ENCODE measurements at regions not wholly inside any gene's neighbourhood (a gene's known extent, or its start where the extent isn't known, plus 50 kb on each side); places are given as distances from the start of the nearest gene placed in this dataset.

DNA sequence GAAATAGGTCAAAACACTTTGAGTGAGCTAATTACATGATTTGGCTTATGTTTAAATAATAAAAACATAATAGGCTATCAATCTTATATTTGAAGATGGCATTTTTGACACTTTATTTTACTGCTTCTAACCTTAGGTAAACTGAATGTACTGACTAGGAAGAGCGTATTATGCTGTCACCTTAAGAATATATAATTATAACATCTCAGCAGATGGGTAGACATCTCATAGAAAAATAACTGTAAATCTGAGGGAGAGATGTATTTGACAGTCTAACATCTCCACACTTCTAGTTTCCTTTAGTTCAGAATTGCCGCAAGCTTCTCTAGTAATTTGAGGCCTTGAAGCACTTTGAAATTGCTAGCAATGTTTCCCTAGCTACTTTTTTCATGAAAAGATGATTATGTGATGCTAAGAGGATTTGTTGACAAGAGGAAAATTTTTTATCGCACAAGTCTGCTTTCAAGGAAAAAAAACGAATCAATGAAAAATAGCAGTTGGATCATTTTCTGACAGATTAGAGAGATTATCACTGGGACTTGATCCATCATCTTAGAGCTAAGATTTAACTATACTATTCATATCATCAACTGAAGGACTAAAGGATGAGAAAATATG lies 238.2 kb upstream of the NAALADL2 start (continued):
- TF ChIP-seq EZH2 (IDR thresholded peaks at IDR 0.05; ENCODE audit: low read depth, low read length, severe bottlenecking), result no peak
- TF ChIP-seq, protein P1, sequence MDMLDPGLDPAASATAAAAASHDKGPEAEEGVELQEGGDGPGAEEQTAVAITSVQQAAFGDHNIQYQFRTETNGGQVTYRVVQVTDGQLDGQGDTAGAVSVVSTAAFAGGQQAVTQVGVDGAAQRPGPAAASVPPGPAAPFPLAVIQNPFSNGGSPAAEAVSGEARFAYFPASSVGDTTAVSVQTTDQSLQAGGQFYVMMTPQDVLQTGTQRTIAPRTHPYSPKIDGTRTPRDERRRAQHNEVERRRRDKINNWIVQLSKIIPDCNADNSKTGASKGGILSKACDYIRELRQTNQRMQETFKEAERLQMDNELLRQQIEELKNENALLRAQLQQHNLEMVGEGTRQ (IDR thresholded peaks at IDR 0.05; ENCODE audit: low read length), result no peak
- TF ChIP-seq RXRA (IDR thresholded peaks at IDR 0.05; ENCODE audit: insufficient read depth, low read depth, low read length), result no peak
